GM12874 (cell line): ENCODE measurements at regions not wholly inside any gene's neighbourhood (a gene's known extent, or its start where the extent isn't known, plus 50 kb on each side); places are given as distances from the start of the nearest gene placed in this dataset.

ENCODE experiments used
- TF ChIP-seq, protein P1 (sequence below): IDR thresholded peaks from 2 replicates; pipeline ENCODE4 v1.5.1; 2011; ENCODE audit warnings: low read depth, mild to moderate bottlenecking, control low read depth, low read length, moderate library complexity; ENCODE audit not compliant: insufficient read depth

DNA sequence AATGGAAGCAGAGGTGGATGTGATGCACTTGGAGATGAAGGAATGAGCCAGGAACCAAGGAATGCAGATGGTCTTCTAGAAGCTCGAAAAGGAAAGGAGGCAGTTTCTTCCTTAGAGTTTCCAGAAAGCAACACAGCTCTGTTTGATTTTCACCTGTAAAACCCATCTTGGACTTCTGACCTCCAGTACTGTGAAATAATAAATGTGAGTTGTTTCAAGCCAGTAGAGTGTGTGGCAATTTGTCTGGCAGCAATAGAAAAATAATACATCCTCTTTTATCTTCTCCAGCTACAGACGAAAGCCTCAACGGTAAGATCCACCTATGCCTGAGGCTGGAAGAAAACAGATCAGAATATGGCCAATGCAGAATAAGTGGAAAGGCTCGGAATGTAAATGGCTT, 199.7 kb downstream of the HINT1 start:
- TF ChIP-seq, protein P1, sequence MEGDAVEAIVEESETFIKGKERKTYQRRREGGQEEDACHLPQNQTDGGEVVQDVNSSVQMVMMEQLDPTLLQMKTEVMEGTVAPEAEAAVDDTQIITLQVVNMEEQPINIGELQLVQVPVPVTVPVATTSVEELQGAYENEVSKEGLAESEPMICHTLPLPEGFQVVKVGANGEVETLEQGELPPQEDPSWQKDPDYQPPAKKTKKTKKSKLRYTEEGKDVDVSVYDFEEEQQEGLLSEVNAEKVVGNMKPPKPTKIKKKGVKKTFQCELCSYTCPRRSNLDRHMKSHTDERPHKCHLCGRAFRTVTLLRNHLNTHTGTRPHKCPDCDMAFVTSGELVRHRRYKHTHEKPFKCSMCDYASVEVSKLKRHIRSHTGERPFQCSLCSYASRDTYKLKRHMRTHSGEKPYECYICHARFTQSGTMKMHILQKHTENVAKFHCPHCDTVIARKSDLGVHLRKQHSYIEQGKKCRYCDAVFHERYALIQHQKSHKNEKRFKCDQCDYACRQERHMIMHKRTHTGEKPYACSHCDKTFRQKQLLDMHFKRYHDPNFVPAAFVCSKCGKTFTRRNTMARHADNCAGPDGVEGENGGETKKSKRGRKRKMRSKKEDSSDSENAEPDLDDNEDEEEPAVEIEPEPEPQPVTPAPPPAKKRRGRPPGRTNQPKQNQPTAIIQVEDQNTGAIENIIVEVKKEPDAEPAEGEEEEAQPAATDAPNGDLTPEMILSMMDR: no peak

DNA sequence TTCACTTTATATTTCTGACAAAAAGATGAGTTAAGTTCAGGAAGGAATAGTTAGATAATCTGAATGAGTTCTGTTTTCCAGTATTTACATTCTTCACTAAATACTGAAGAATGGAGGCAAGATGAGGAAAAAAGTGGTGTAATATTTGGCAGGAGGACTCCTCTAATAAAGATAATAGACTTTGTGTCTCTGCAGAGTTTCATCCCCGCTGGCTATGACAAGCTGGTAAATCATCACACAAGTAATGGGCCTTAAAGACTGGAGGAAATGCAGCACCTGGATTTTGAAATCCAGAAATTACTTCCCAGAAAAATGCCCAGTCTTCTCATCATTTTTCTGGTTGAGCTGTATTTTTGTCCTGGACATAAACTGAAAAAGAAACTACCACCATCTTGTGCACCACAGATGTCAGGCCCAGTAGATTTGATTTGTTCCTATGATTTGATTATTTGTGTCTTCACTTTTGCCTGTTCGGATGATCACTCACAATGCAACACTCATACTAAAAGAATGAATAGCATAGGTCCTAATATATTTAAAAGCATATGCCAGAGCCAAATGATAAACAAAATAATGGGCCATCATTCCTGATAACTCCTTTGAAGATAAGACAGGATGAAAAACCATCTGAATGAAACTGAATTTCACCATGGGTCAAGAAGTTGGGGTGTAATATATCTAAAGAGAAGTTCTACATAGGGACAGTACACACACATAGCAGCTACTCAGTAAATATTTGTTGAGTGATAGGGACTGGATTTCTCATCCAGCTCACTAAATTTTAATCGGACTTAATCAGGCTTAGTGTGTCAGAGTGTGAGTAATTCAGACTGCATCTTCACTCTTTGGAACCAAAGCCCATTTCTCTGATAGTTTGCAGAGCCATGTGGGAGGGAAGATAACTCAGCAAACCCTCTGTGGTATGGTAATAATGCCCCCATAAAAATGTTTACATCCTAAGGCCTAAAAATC, 200.5 kb downstream of the HINT1 start:
- TF ChIP-seq, protein P1: no peak

DNA sequence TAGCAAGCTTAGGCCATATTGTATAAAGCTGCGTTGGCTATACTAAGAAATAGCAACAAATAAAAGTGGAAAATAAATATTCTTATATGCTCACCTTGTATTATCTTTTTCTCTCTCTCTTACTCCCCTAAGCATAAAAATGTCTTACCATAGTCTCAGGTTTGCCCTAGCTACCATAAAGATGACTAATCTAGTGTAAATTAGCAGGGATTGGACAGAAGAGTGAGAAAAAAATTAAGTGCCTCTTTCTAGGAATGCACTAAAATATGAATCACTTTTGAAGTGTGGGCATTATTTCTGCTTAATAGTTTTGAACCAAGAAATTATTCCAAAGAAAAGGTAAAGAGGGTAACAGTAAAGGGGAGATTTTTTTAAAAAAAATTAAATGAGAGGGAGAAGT, 201.3 kb downstream of the HINT1 start:
- TF ChIP-seq, protein P1: no peak

DNA sequence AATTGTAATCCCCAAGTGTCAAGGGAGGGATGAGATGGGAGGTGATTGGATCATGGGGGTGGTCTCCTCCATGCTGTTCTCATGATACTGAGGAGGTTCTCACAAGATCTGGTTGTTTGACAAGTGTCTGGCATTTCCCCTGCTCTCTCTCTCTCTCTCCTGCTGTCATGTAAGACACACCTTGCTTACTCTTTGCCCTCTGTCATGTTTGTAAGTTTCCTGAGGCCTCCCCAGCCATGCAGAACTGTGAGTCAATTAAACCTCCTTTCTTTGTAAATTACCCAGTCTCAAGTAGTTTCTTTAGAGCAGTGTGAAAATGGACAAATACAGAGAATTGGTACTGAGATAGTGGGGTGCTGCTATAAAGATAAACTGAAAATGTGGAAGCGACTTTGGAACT, 207.9 kb downstream of the HINT1 start:
- TF ChIP-seq, protein P1: no peak

DNA sequence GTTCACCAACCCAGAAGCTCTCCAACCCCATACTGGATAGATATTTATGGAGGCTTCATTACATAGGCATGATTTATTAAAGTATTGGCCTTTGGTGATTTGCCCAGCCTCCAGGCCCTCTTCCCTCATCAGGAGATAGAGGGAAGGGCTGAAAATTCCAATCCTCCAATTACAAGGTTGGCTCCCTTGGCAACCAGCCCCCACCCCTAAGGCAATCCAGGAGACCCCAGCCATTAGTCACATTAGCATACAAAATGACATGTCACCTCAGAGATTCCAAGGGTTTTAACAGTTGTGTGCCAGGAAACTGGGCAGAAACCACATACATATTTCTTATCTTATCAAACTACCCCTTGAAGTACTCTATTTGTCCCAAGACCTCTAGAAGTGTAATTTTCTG, 210.0 kb downstream of the HINT1 start:
- TF ChIP-seq, protein P1: no peak

DNA sequence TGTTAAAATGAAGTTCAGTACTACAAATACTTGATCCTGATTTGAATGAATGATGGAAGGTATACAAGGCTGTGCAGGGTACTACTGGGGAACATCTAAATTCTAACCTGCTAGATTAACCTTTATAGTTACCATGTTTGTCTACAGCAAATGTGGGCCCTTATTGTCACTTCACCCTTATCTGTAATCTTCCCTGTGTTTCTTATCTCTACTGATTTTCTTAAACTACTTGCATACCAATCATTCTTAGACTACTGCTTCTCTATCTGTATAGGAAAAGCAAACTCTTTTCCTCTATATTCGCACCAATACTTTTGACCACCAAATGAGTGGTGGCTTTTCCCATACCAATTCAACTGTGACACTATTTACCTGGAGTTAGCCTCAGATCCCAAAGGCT, 210.7 kb downstream of the HINT1 start:
- TF ChIP-seq, protein P1: no peak

DNA sequence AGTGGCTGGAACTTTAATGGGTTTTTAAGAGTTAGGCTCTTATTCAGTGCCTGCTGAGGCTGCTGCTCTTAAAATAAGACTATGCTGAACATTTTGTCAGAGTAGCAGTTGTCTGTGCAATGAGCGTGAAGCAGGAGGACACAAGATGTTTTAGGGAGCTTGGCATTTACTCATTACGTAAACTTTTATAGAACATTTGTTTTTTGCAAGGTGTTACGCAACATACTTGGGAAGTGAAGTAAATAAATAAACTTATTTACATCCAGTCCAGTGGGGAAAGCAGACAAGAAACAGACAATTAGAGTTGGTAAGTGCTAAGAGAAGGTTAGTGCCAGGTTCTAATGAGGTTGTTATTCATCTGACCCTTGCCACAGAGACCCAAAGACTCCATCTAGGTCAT, 226.0 kb downstream of the HINT1 start:
- TF ChIP-seq, protein P1: no peak
